Ascending aorta (tissue), 2 donors: ENCODE measurements at regions not wholly inside any gene's neighbourhood (a gene's known extent, or its start where the extent isn't known, plus 50 kb on each side); places are given as distances from the start of the nearest gene placed in this dataset.

ENCODE experiments used
- DNase-seq, 2 donors: peaks; one replicate each; pipeline ENCODE4 v3.0.0-alpha.2; 2019; ENCODE audit warnings: low spot score in 2 of 2
- H3K27ac ChIP-seq, 2 donors: fragments of 200-600 bp; sonication (generic); one replicate each; pipeline ENCODE4 v1.5.1; 2016 to 2017; ENCODE audit warnings: mild to moderate bottlenecking in 1 of 2
- H3K27me3 ChIP-seq: fragments of 200-600 bp; sonication (generic); one replicate; pipeline ENCODE4 v1.5.1; 2017
- H3K36me3 ChIP-seq, 2 donors: fragments of 200-600 bp; sonication (generic); one replicate each; pipeline ENCODE4 v1.5.1; 2016
- H3K4me1 ChIP-seq, 2 donors: fragments of 200-600 bp; sonication (generic); one replicate each; pipeline ENCODE4 v1.5.1; 2016 to 2017; ENCODE audit warnings: mild to moderate bottlenecking in 1 of 2
- H3K4me3 ChIP-seq, 2 donors: fragments of 200-600 bp; sonication (generic); one replicate each; pipeline ENCODE4 v1.5.1; 2016 to 2017; ENCODE audit warnings: mild to moderate bottlenecking in 1 of 2
- H3K9me3 ChIP-seq, 2 donors: fragments of 200-600 bp; sonication (generic); one replicate each; pipeline ENCODE4 v1.5.1; 2016
- intact Hi-C: fragments of 100-400 bp; cut with DNase I; formaldehyde crosslinking; loops from one replicate; pipeline ENCODE4 v1.15.1; 2023
- TF ChIP-seq, protein P1 (sequence below), 3 experiments: fragments of 200-600 bp in 2 of 3; fragments of 450-650 bp in 1 of 3; sonication (generic) in 2 of 3; IDR thresholded peaks; one replicate each; pipeline ENCODE4 v1.5.1; 2016 to 2019; ENCODE audit warnings: antibody characterized with exemption in 3 of 3, mild to moderate bottlenecking in 1 of 3, moderate library complexity in 1 of 3

DNA sequence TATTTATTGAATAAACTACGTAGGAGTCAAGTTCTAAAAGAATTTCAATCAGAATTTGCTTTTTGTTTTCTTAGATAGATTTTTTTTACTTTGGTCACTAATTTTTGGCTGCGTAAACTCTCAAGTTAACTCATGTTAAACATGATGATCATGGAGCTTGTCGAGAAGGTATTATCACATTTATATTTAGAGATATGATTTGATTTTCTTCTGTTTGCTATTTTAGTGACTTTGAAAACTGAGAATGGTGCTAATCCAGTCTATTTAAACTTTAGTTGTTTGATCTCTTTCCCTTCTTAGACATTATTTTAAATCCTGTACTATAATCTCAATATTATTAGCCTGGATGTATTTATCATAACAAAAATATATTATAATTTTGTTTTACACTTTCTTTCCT is 179.4 kb upstream of the SEMA3C start:
- Histone ChIP-seq H3K4me3 (no peak overlapping the region), H3K27ac (no peak overlapping the region), H3K27me3 (no peaks in the 10 kb centered on the region), H3K4me1 (no peaks in the 10 kb centered on the region), H3K9me3 (no peaks in the 10 kb centered on the region), H3K36me3 (no peaks in the 10 kb centered on the region)
- intact Hi-C loops = no loop called here
- TF ChIP-seq, protein P1, sequence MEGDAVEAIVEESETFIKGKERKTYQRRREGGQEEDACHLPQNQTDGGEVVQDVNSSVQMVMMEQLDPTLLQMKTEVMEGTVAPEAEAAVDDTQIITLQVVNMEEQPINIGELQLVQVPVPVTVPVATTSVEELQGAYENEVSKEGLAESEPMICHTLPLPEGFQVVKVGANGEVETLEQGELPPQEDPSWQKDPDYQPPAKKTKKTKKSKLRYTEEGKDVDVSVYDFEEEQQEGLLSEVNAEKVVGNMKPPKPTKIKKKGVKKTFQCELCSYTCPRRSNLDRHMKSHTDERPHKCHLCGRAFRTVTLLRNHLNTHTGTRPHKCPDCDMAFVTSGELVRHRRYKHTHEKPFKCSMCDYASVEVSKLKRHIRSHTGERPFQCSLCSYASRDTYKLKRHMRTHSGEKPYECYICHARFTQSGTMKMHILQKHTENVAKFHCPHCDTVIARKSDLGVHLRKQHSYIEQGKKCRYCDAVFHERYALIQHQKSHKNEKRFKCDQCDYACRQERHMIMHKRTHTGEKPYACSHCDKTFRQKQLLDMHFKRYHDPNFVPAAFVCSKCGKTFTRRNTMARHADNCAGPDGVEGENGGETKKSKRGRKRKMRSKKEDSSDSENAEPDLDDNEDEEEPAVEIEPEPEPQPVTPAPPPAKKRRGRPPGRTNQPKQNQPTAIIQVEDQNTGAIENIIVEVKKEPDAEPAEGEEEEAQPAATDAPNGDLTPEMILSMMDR (IDR thresholded peaks at IDR 0.05) = no peak
- no peak for DNase-seq

DNA sequence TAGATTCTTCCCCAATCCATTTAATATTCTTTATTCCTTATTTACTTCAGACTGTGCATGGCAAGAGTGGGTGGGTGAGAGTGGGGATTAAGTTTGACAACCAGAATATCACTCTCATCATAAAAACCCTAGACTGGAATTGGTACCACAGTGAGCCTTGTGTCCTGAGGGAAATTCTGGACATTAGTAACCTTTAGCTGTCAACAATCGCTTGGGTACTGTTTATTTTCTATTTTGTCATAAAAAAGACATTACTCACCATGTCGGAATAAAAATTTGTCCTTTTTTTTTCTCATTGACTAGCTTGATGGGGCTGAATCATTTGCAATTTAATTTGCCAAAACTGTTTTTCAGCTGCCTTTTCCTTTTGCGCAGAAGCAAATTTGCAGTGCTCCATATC is 176.1 kb upstream of the SEMA3C start:
- TF ChIP-seq, protein P1 (IDR thresholded peaks at IDR 0.05) = no peak
- no peaks in the 10 kb centered on the region for H3K4me1 ChIP-seq
- intact Hi-C loops = no loop called here

DNA sequence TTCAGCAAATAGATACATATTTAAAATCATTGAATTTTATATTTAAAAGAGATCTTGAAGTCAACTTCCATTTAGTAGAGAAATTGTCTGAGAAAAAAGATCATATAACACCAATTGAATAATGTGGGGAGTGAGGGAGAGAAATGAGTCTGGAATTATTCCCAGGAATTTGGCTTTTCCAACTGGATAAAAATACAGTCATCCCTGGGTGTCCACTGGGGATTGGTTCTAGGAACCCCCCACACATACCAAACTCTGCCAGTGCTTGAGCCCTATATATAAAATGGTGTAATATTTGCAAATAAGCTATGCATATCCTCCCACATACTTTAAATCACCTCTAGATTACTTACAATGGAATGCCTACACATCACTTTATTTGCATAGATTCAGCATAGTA is 162.8 kb upstream of the SEMA3C start:
- H3K27me3 ChIP-seq = no peaks in the 10 kb centered on the region
- no peak overlapping the region for H3K4me3 ChIP-seq
- no peaks in the 10 kb centered on the region for H3K36me3 ChIP-seq
- TF ChIP-seq, protein P1 (IDR thresholded peaks at IDR 0.05) = no peak
- no peaks in the 10 kb centered on the region for H3K9me3 ChIP-seq
- H3K27ac ChIP-seq = no peak overlapping the region
- intact Hi-C loops = no loop called here
- no peaks in the 10 kb centered on the region for H3K4me1 ChIP-seq
- DNase-seq = no peak

More for the DNA sequence above, 176.1 kb upstream of the SEMA3C start:
- no peak overlapping the region for H3K27ac ChIP-seq
- no peak for DNase-seq
- no peak overlapping the region for H3K4me3 ChIP-seq
- H3K9me3 ChIP-seq = no peaks in the 10 kb centered on the region
- H3K27me3 ChIP-seq = no peaks in the 10 kb centered on the region
- no peaks in the 10 kb centered on the region for H3K36me3 ChIP-seq

DNA sequence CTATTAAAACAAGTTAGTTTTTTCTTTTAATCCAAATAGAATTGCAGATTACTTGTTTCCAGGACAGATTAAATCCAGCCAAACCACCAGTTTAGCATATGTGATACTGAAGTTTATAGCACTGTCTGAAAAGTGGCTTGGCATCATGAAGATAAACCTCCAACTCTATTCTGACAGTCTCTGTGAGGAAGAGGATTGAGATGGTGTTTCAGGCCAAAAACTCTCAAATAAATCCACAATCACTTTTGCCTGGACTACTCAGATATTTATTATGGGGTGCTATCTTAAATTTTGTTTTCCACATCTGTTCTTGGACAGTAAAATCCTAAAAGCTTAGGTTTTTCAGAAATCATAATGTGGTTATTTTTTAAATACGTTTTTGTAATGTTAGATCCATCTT is 161.7 kb upstream of the SEMA3C start:
- Histone ChIP-seq H3K9me3 (no peaks in the 10 kb centered on the region), H3K4me1 (no peaks in the 10 kb centered on the region), H3K36me3 (no peaks in the 10 kb centered on the region), H3K4me3 (no peak overlapping the region), H3K27me3 (no peaks in the 10 kb centered on the region), H3K27ac (no peak overlapping the region)
- no peak for DNase-seq
- TF ChIP-seq, protein P1 (IDR thresholded peaks at IDR 0.05) = no peak
- intact Hi-C loops = no loop called here

DNA sequence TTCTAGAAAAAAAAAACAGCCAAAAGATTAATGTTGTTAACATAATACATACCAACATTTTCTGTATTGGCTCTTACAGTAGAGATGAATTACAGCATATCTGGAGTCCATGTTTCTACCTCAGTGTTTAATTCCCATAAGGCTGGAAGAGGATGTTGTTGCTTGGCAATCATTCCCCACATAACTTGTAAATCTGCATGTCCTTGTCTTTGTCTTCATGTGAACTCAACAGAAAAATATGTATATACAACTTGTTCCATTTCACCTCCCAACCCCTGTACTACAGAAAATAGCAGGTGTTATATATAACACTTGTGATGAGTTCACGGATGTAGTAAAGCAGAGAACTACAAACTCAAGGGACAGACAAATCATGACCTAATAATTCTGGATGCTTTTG is 160.9 kb upstream of the SEMA3C start:
- intact Hi-C loops = no loop called here
- no peak for DNase-seq
- Histone ChIP-seq H3K4me1 (no peaks in the 10 kb centered on the region), H3K27ac (no peak overlapping the region), H3K9me3 (no peaks in the 10 kb centered on the region), H3K27me3 (no peaks in the 10 kb centered on the region), H3K36me3 (no peaks in the 10 kb centered on the region), H3K4me3 (no peak overlapping the region)
- TF ChIP-seq, protein P1 (IDR thresholded peaks at IDR 0.05) = no peak

DNA sequence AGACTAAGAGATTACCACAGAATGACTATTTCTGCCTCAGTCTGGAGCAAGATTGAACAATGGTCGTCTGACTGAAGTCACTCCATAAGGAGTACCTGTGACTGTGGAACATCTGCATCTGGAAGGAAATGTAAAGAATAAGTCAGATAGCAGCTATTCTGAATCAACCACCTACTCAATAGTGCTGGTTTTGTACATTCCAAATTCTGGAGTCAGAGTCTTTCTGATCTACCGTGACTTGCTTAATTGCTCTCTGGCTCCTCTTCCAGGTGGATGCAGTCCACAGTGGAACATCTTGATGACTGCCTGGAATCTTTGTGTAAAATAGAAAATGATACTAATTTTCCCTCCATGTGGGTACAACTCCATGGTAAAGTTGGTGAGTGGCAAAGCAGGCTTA is 156.3 kb upstream of the SEMA3C start:
- intact Hi-C loops = no loop called here
- DNase-seq = no peak
- Histone ChIP-seq H3K36me3 (no peaks in the 10 kb centered on the region), H3K9me3 (no peaks in the 10 kb centered on the region), H3K4me1 (no peaks in the 10 kb centered on the region), H3K4me3 (no peak overlapping the region), H3K27ac (no peak overlapping the region), H3K27me3 (no peaks in the 10 kb centered on the region)
- TF ChIP-seq, protein P1 (IDR thresholded peaks at IDR 0.05) = no peak
